ENCODE measurements at regions not wholly inside any gene's neighbourhood (a gene's known extent, or its start where the extent isn't known, plus 50 kb on each side); places are given as distances from the start of the nearest gene placed in this dataset.

GRCh38 chr4:107115185-107115847, 79.2 kb upstream of the DKK2 start:
- Mint-ChIP-seq H3K27me3 (no peaks in the 10 kb centered on the region), H3K27ac (ENCODE audit: low read depth) (no peak overlapping the region), H3K9me3 (no peaks in the 10 kb centered on the region), H3K36me3 (ENCODE audit: insufficient read depth) (no peaks in the 10 kb centered on the region), H3K4me1 (no peaks in the 10 kb centered on the region), H3K4me3 (no peak overlapping the region)
- DNase-seq (ENCODE audit: low spot score in 2 of 2) (no peak), ATAC-seq (replicated peaks; ENCODE audit: extremely low read depth, poor library complexity, severe bottlenecking) (no peak)

DNA sequence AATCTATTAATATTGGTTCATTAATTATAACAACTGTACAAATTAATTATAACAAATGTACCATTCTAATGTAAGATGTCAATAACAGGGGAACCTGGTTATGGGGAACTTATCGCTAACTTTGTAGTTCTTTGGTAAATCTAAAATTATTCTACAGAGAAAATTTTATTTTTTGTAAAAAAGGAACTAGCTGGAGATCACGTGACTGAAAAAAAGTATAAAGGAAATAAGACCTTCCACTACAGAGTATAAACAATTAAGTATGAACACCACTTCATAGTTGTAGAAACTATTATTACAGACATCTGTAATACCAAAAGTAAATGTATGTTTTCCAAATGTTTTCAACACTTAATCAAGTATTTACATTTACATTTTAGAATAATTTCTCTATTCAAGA, 77.9 kb upstream of the DKK2 start:
- Mint-ChIP-seq H3K27ac (ENCODE audit: low read depth) (no peak overlapping the region), H3K36me3 (ENCODE audit: insufficient read depth) (no peaks in the 10 kb centered on the region), H3K27me3 (no peaks in the 10 kb centered on the region), H3K4me3 (no peak overlapping the region), H3K4me1 (no peaks in the 10 kb centered on the region), H3K9me3 (no peaks in the 10 kb centered on the region)
- ATAC-seq (replicated peaks; ENCODE audit: extremely low read depth, poor library complexity, severe bottlenecking) (no peak), DNase-seq (ENCODE audit: low spot score in 2 of 2) (no peak)

- Mint-ChIP-seq H3K27me3 (no peaks in the 10 kb centered on the region), H3K4me1 (no peaks in the 10 kb centered on the region), H3K9me3 (peaks cover 5% of the 10 kb centered on the region), H3K27ac (ENCODE audit: low read depth) (no peak overlapping the region), H3K36me3 (ENCODE audit: insufficient read depth) (no peaks in the 10 kb centered on the region), H3K4me3 (no peak overlapping the region)
- ATAC-seq (replicated peaks; ENCODE audit: extremely low read depth, poor library complexity, severe bottlenecking) = no peak
- DNase-seq (ENCODE audit: low spot score in 2 of 2) = no peak
Observed at GRCh38 chr4:107098401-107098800, 62.3 kb upstream of the DKK2 start.

GRCh38 chr4:107094976-107095375, 58.9 kb upstream of the DKK2 start:
- DNase-seq (ENCODE audit: low spot score in 2 of 2) (no peak), ATAC-seq (replicated peaks; ENCODE audit: extremely low read depth, poor library complexity, severe bottlenecking) (no peak)
- Mint-ChIP-seq H3K27me3 (no peaks in the 10 kb centered on the region), H3K36me3 (ENCODE audit: insufficient read depth) (no peaks in the 10 kb centered on the region), H3K27ac (ENCODE audit: low read depth) (no peak overlapping the region), H3K4me3 (no peak overlapping the region), H3K9me3 (peaks cover 3% of the 10 kb centered on the region), H3K4me1 (no peaks in the 10 kb centered on the region)

- no peak for ATAC-seq (replicated peaks; ENCODE audit: extremely low read depth, poor library complexity, severe bottlenecking)
- H3K9me3 Mint-ChIP-seq = peaks cover 8% of the 10 kb centered on the region
Observed at GRCh38 chr4:107094332-107094731, 58.2 kb upstream of the DKK2 start.

More at GRCh38 chr4:107094332-107094731, 58.2 kb upstream of the DKK2 start:
- Mint-ChIP-seq H3K4me3 (no peak overlapping the region), H3K27ac (ENCODE audit: low read depth) (no peak overlapping the region), H3K27me3 (no peaks in the 10 kb centered on the region), H3K4me1 (no peaks in the 10 kb centered on the region), H3K36me3 (ENCODE audit: insufficient read depth) (no peaks in the 10 kb centered on the region)
- no peak for DNase-seq (ENCODE audit: low spot score in 2 of 2)
